ENCODE measurements at regions not wholly inside any gene's neighbourhood (a gene's known extent, or its start where the extent isn't known, plus 50 kb on each side); places are given as distances from the start of the nearest gene placed in this dataset.

- DNase-seq (ENCODE audit: low read depth, low spot score), result no peak
Observed at GRCh38 chr15:35657679-35658311, 111.8 kb upstream of the DPH6 start.

- DNase-seq (ENCODE audit: low read depth, low spot score), result no peak
Observed at GRCh38 chr15:35663956-35664355, 118.0 kb upstream of the DPH6 start.

GRCh38 chr15:35665896-35666536, 120.1 kb upstream of the DPH6 start:
- DNase-seq (ENCODE audit: low read depth, low spot score), result no peak

DNA sequence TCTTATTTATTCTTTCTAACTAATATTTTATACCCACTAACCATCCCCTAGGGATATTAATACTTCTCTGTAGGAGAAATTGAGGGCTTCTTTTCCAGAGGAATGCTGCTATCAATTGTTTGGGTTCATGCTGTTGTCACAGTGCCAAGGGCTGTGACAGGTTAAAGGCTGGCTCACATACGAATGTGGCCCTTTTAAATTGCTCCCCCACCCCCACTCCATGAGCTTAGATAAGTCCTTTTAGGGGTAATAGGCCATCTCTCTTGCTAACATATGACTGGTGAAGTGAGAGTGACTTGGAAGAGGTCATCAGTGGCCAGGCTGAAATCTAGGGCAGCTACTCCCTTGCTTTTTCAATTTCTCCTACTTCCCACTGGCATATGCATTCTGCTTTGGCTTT, 121.9 kb upstream of the DPH6 start:
- no peak for DNase-seq (ENCODE audit: low read depth, low spot score)

DNA sequence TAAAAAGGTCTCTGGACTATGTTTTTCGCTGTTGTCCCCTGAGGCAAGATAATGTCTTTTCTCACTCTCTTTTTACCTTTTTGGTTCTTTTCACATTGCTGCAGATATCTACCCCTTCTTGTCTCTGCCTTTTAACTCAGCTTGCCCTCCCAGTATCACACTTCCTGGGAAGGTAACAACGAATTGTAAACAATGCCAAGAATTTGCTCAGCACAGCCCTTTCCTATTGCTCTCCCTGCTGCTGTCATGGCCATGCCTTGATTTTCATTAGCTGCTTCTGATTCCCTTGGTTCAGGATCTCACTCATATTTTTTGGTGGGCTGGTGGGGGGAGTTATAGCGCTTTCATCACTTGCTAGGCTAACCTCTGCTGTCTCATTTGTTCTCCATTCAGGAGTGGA, 123.1 kb upstream of the DPH6 start:
- no peak for DNase-seq (ENCODE audit: low read depth, low spot score)

DNA sequence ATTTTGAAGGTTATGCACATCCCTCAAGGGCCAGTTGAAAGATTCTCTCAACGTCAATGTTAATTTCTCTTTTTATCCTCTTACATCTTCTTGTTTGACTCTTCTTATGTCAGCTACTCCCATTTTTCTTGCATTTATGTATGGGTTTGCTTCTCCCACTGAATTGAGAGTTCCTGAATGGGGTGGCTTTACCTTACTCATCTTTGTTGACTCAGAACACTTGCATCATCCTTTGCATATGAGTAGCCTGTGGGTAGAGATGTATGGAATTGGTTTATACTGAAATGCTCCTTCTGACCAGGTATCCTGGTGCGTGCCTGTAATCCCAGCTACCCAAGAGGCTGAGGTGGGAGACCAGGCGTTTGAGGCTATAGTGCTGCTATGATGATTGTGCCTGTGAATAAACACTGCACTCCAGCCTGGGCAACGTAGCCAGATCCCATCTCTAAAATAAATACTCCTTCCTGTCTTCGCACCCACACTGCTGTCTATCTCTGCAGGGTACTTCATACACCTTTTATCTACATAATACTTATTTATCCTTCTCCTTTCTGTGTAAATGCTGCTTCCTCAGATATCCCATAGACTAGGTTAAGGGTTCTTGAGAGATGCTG, 123.6 kb upstream of the DPH6 start:
- DNase-seq (ENCODE audit: low read depth, low spot score), result no peak

- DNase-seq (ENCODE audit: low read depth, low spot score), result no peak
Observed at GRCh38 chr15:35671197-35671596, 125.2 kb upstream of the DPH6 start.

DNA sequence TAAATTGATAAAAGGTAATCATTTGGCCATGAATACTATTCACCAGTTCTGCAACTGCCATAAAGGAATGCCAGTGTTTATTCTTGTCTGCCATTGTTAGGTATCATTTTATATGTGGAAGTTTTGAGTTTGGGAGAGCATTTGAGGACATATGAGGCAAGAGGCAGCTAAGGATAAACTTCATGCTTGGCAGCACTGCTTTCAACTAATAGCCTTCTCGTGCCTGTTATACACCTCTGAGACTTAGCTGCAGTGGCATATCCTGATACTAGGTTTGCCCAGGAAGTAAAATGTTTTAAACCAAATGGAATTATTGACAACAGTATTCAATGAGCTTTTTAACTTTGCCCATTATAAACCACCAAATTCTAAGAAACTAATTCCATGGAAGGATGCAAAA, 126.0 kb upstream of the DPH6 start:
- DNase-seq (ENCODE audit: low read depth, low spot score), result no peak

DNA sequence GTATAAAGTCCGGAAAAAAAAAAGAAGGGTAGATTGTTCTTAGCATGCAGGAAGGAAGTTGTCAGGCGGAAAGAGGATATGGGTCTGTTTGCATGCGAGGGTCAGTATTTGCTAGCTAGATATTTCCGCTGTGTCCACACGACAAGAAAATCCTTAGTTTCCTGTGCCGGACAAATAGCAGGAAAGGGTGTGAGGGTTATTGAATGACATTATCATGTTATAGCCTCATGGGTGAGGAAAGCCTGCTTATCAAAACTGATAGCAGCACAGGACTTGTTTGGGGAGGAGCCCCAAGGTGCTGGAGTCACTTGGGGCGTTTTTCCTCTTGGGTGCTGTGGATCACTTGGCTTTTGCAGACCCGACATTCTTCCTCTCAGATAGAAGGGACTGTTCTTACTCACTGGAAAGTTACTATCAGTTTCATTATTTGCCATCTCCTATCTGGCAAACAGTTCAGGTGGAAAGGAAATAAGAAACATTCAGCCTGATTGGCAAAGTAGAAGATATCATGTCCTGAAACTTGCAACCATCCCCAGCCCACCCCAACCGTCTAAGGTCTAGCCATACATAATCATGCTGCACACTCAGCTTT, 127.2 kb upstream of the DPH6 start:
- DNase-seq (ENCODE audit: low read depth, low spot score), result no peak

DNA sequence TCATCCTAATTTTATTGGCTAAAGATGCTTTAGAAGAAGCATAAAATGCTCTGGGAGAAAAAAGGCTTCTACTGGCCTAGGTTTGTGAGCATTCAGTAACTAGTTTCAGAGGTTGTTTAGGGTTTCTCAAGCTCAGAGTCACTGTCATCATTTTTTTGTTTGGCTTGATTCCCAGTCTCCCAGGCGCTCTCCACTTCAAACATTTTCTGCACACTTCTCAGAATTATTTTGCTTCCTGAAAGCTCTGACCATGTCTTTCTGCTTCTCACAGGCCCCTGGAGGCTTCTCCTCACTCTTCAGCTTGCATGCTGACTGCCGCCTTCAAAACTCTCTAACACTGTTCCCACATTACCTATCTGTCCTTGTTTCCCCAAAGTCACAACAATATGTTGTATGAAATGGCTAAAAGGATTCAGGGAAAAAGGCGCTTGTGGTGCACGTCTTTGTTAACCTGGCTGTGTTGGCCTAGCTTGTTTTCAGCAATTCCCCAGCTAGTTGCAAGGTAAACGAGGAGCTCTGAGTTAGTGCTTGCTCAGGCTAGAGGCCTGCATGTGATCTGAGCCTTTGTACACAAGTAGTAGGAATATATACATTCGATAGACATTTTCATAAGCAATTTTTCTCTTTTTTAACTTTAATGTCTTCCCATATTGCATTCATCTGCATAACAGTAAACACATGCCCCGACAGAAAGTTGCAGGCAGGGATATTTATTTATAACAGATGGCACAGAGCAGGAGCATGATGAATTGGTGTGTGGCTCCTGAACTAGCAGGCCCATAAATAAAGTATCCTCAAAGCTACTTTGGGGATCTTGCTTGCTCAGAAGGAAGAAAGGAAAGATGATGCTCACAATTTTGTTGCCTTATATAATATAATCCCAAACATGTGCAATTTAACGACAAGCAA, 129.2 kb upstream of the DPH6 start:
- DNase-seq (ENCODE audit: low read depth, low spot score), result no peak

- DNase-seq (ENCODE audit: low read depth, low spot score), result no peak
Observed at GRCh38 chr15:35678774-35679173, 132.8 kb upstream of the DPH6 start.

DNA sequence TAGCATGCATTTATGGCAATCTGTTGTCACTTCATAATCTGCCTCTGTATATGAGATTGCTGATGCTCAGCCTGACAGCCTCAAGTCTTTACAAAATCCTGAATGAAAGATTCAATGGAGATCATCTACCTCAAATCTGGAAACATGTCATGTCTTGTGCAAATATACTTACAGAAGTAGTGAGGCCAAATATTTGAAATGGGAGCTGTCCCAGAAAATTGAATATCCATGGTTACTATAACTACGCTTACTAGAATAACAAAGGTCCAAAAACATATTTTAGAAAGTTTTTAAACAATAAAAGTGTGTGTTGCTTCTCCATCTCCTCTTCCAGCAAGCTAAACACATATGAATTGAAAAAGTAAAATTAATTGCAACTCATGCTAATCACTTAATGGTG, 133.2 kb upstream of the DPH6 start:
- DNase-seq (ENCODE audit: low read depth, low spot score), result no peak

DNA sequence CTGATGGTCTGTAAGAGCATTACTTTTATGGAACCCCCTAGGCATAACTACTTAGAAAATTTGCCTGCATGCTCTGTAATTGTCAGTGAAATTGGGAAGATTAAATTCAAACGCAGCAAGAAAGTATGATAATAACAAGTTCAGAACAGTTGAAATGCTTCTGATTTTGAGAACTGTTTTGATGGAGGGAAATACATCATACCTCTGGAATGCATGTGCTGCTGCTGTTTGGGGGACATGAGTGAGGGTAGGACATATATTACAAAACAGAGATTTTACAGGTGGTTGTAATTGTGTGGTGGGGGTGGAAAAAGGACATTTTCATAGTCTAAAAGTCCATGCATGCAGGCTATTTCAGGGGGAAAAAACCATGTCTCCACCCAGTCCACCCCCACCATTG, 135.0 kb upstream of the DPH6 start:
- DNase-seq (ENCODE audit: low read depth, low spot score), result no peak

GRCh38 chr15:35686347-35686746, 140.4 kb upstream of the DPH6 start:
- DNase-seq (ENCODE audit: low read depth, low spot score), result no peak

DNA sequence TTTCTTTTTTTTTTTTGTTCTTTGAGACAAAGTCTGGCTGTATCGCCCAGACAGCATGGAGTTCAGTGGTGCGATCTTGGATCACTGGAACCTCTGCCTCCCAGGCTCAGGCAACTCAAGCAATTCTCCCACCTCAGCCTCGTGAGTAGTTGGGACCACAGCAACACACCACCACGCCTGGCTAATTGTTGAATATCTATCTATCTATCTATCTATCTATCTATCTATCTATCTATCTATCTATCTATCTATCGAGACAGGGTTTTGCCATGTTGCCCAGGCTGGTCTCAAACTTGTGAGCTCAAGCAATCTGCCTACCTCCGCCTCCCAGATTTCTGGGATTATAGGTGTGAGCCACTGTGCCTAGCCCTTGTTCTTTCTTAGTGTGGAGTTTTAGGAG, 143.3 kb upstream of the DPH6 start:
- no peak for DNase-seq (ENCODE audit: low read depth, low spot score)

GRCh38 chr15:35690089-35690488, 144.1 kb upstream of the DPH6 start:
- no peak for DNase-seq (ENCODE audit: low read depth, low spot score)

- DNase-seq (ENCODE audit: low read depth, low spot score), result no peak
Observed at GRCh38 chr15:35690698-35691116, 144.7 kb upstream of the DPH6 start.

GRCh38 chr15:35691173-35691761, 145.3 kb upstream of the DPH6 start:
- DNase-seq (ENCODE audit: low read depth, low spot score), result no peak

DNA sequence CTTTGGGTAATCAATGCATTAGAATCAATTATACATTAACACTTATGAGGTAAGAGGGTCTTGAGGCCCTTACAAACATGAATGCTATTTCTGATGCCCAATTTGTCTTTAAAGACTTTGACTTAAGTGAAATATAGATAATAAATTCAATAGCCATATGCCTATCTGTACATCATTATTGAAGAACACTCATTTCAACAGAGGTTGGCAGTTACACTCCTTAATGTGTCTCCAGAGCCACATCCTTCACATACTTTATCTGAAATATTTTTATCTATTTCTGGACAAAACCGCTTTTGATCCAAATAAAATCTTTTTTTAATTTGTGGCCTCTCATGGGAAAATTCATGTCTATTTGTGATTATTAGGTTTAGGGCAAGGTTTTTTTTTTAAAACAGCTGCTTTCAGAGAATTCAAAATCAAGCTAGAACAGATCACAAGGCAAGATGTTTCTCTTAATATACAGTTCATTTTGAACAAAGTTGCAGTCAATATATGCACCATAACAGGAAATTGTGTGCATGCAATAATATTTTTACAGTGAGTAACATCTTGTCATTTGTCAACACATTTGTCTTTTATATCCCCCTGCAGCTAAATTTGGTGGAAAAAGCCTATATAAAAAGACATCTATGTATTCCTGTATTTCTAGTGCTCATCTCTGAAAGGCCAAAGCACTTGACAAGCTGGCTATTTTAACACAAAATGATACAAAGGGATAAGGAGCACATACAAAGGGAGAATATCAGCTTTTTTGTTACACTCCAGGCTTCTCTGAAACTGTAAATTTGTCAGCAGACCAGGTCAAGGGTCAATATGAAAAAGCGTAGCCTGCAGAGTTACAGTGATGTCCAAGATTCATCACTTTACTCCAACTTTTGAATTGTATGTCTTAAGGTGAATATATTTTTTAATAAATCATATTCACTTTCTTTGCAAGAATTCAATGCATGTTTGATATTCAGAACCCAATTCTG, 146.2 kb upstream of the DPH6 start:
- no peak for DNase-seq (ENCODE audit: low read depth, low spot score)

DNA sequence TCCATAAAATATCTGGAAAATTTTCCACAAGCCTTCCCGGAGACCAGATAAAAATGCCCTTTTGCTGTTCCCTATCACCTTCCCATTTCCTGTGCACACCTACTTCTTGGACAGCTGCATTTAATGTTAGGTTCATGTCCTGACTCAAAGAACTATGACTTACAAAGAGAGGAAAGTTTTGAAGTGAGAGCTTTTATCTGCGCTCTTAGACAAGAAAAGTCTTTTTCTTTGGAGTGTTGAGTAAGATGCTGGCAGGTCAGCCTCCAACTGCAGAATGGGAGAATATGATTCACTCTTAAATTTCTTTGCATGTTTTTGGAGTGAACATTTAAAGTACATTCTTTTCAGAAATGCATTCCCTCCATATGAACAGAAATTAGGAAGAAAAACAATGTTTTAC, 147.3 kb upstream of the DPH6 start:
- no peak for DNase-seq (ENCODE audit: low read depth, low spot score)
